ENCODE measurements at regions not wholly inside any gene's neighbourhood (a gene's known extent, or its start where the extent isn't known, plus 50 kb on each side); places are given as distances from the start of the nearest gene placed in this dataset.

GRCh38 chr2:151159109-151159662, 102.5 kb downstream of the RBM43 start:
- H3K4me1 ChIP-seq = peaks cover 37% of the 10 kb centered on the region
- no peaks in the 10 kb centered on the region for H3K36me3 Mint-ChIP-seq
- TF ChIP-seq EZH2 (IDR thresholded peaks at IDR 0.05) (no peak), EZH2phosphoT487 (IDR thresholded peaks at IDR 0.05) (no peak)
- TF ChIP-seq, protein P1, sequence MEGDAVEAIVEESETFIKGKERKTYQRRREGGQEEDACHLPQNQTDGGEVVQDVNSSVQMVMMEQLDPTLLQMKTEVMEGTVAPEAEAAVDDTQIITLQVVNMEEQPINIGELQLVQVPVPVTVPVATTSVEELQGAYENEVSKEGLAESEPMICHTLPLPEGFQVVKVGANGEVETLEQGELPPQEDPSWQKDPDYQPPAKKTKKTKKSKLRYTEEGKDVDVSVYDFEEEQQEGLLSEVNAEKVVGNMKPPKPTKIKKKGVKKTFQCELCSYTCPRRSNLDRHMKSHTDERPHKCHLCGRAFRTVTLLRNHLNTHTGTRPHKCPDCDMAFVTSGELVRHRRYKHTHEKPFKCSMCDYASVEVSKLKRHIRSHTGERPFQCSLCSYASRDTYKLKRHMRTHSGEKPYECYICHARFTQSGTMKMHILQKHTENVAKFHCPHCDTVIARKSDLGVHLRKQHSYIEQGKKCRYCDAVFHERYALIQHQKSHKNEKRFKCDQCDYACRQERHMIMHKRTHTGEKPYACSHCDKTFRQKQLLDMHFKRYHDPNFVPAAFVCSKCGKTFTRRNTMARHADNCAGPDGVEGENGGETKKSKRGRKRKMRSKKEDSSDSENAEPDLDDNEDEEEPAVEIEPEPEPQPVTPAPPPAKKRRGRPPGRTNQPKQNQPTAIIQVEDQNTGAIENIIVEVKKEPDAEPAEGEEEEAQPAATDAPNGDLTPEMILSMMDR (IDR thresholded peaks at IDR 0.05) = no peak
- H3K9me3 ChIP-seq (ENCODE audit: low read depth) = no peaks in the 10 kb centered on the region
- peaks cover 2% of the 10 kb centered on the region for H3K9me3 Mint-ChIP-seq
- peaks cover 34% of the 10 kb centered on the region for H3K4me1 Mint-ChIP-seq
- H3K27me3 ChIP-seq = no peaks in the 10 kb centered on the region
- H3K4me2 ChIP-seq = peak overlapping the region; percentile 56
- no peak overlapping the region for H3K4me3 Mint-ChIP-seq
- no peak overlapping the region for H3K9ac ChIP-seq
- H4K20me1 ChIP-seq (ENCODE audit: low read depth) = no peaks in the 10 kb centered on the region
- no peaks in the 10 kb centered on the region for H3K36me3 ChIP-seq
- DNase-seq (ENCODE audit: low spot score) = peak; percentile 49
- H3K27ac Mint-ChIP-seq = no peak overlapping the region
- no peaks in the 10 kb centered on the region for H3K79me2 ChIP-seq (ENCODE audit: low read depth)
- no peak overlapping the region for H2AFZ ChIP-seq (replicated peaks)
- H3K4me3 ChIP-seq = no peak overlapping the region
- H3F3A ChIP-seq (ENCODE audit: low read depth) = peaks cover 6% of the 10 kb centered on the region
- H3K27ac ChIP-seq = no peak overlapping the region
- H3K27me3 Mint-ChIP-seq (ENCODE audit: insufficient read depth, low read depth) = no peaks in the 10 kb centered on the region

DNA sequence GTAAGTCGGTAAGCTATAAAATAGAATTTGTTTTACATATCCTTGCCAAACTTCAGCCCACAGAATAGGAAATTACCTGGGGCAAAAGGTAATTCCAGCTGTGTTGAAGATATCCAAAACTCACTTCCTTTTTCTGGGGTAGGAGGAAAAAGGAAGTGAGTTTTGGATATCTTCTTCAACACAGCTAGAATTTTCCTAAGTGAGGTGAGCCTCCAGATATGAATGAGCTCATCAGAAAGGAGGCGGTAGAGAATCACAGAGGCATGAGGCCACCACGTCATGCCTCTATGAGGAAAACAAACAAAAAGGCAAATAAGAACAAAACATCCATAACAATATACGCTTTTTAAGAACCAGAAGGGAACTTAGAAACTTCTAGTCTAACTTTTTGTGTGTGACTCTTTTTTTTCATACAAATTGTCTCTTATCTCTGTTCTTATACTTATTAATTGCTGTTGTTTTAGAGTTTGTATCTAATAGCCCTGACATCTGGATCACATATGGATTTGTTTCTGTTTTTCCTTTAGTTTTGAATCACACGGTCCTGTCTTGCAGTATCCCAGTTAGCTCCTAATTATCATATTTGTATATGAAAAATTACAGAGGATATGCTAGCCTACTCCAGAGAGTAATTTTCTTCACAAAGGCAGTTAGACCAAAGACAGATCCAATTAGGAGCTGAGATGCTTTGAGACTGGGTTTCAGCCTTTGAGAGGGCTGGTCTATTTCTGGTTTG, 104.5 kb downstream of the RBM43 start:
- Mint-ChIP-seq H3K27me3 (ENCODE audit: insufficient read depth, low read depth) (no peaks in the 10 kb centered on the region), H3K9me3 (peaks cover 2% of the 10 kb centered on the region), H3K36me3 (no peaks in the 10 kb centered on the region), H3K4me1 (peaks cover 33% of the 10 kb centered on the region), H3K27ac (no peak overlapping the region), H3K4me3 (no peak overlapping the region)
- Histone ChIP-seq H3K4me3 (no peak overlapping the region), H2AFZ (replicated peaks) (peak overlapping the region; percentile 8), H3K9me3 (ENCODE audit: low read depth) (no peaks in the 10 kb centered on the region), H3K27me3 (no peaks in the 10 kb centered on the region), H4K20me1 (ENCODE audit: low read depth) (no peaks in the 10 kb centered on the region), H3K4me2 (no peak overlapping the region), H3K36me3 (no peaks in the 10 kb centered on the region), H3K79me2 (ENCODE audit: low read depth) (no peaks in the 10 kb centered on the region), H3K27ac (no peak overlapping the region), H3F3A (ENCODE audit: low read depth) (peaks cover 6% of the 10 kb centered on the region), H3K4me1 (peaks cover 36% of the 10 kb centered on the region), H3K9ac (no peak overlapping the region)
- DNase-seq (ENCODE audit: low spot score) = no peak
- TF ChIP-seq, protein P1 (IDR thresholded peaks at IDR 0.05) = no peak
- TF ChIP-seq EZH2 (IDR thresholded peaks at IDR 0.05) (no peak), EZH2phosphoT487 (IDR thresholded peaks at IDR 0.05) (no peak)

- no peak for TF ChIP-seq EZH2 (IDR thresholded peaks at IDR 0.05)
- TF ChIP-seq, protein P1 (IDR thresholded peaks at IDR 0.05) = no peak
- TF ChIP-seq EZH2phosphoT487 (IDR thresholded peaks at IDR 0.05) = no peak
- Mint-ChIP-seq H3K9me3 (peaks cover 2% of the 10 kb centered on the region), H3K4me3 (no peak overlapping the region), H3K36me3 (no peaks in the 10 kb centered on the region), H3K4me1 (peaks cover 25% of the 10 kb centered on the region), H3K27ac (peak overlapping the region; percentile 55), H3K27me3 (ENCODE audit: insufficient read depth, low read depth) (no peaks in the 10 kb centered on the region)
- Histone ChIP-seq H3K9ac (no peak overlapping the region), H3K4me2 (no peak overlapping the region), H3K27me3 (no peaks in the 10 kb centered on the region), H2AFZ (replicated peaks) (no peak overlapping the region), H4K20me1 (ENCODE audit: low read depth) (no peaks in the 10 kb centered on the region), H3K79me2 (ENCODE audit: low read depth) (no peaks in the 10 kb centered on the region), H3K27ac (no peak overlapping the region), H3F3A (ENCODE audit: low read depth) (peaks cover 6% of the 10 kb centered on the region), H3K36me3 (no peaks in the 10 kb centered on the region), H3K4me3 (no peak overlapping the region), H3K9me3 (ENCODE audit: low read depth) (no peaks in the 10 kb centered on the region), H3K4me1 (peaks cover 28% of the 10 kb centered on the region)
- no peak for DNase-seq (ENCODE audit: low spot score)
Measured at GRCh38 chr2:151156431-151156830, 105.2 kb downstream of the RBM43 start.
